A673 (cell line): ENCODE measurements at regions not wholly inside any gene's neighbourhood (a gene's known extent, or its start where the extent isn't known, plus 50 kb on each side); places are given as distances from the start of the nearest gene placed in this dataset.

Experiments used
- EZH2 ChIP-seq: fragments of 200-600 bp; sonication (generic); IDR thresholded peaks from 2 replicates; pipeline ENCODE4 v1.6.1; 2017; ENCODE audit warnings: borderline replicate concordance, low read depth, mild to moderate bottlenecking, mixed read lengths, antibody characterized with exemption, low read length; ENCODE audit not compliant: poor library complexity, severe bottlenecking
- TF ChIP-seq, protein P1 (sequence below): fragments of 300-800, 200-600 bp; sonication (generic); conservative IDR thresholded peaks from 2 replicates; pipeline ENCODE4 v1.5.1; 2017; ENCODE audit warnings: low read depth, mild to moderate bottlenecking, antibody characterized with exemption, low read length, moderate library complexity, mixed read lengths

DNA sequence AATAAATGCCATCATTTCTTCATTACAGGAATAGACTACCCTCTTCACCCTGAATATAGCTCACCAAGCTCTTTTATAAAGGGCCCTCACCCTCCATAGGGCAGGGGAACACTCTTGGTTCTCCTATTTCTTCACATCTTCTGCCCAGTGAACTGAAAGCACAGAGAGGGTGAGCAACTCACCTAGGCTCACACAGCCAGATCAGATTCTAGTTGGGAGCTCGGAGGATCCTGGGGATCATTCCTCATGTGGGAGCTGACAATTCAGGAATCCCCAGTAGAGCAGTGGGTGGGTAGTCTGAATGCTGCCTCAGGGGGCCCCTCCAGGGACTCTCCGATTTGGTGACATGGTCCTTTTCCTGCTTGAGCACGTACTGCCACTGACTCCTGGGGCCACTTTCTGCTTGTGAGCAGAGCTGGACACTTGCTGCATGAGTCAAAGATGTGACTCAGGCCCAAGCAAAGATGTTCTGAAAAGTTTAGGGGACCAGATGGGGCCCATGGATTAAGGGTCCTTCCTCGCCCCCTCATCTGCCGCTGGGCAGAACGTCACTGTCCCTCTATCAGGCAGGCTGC, 63.7 kb upstream of the WNT4 start:
- TF ChIP-seq, protein P1, sequence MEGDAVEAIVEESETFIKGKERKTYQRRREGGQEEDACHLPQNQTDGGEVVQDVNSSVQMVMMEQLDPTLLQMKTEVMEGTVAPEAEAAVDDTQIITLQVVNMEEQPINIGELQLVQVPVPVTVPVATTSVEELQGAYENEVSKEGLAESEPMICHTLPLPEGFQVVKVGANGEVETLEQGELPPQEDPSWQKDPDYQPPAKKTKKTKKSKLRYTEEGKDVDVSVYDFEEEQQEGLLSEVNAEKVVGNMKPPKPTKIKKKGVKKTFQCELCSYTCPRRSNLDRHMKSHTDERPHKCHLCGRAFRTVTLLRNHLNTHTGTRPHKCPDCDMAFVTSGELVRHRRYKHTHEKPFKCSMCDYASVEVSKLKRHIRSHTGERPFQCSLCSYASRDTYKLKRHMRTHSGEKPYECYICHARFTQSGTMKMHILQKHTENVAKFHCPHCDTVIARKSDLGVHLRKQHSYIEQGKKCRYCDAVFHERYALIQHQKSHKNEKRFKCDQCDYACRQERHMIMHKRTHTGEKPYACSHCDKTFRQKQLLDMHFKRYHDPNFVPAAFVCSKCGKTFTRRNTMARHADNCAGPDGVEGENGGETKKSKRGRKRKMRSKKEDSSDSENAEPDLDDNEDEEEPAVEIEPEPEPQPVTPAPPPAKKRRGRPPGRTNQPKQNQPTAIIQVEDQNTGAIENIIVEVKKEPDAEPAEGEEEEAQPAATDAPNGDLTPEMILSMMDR = no peak
- TF ChIP-seq EZH2 = no peak
